Uterus (tissue), 2 donors: ENCODE measurements at regions not wholly inside any gene's neighbourhood (a gene's known extent, or its start where the extent isn't known, plus 50 kb on each side); places are given as distances from the start of the nearest gene placed in this dataset.

Source experiments
- CTCF ChIP-seq, 4 experiments: fragments of 200-600 bp in 2 of 4; fragments of 450-650 bp in 2 of 4; sonication (generic) in 2 of 4; IDR thresholded peaks; one replicate each; pipeline ENCODE4 v1.5.1; 2016 to 2019; ENCODE audit warnings: antibody characterized with exemption in 4 of 4, mild to moderate bottlenecking in 2 of 4, moderate library complexity in 1 of 4
- POLR2A ChIP-seq, 2 donors: fragments of 450-650 bp; IDR thresholded peaks; one replicate each; pipeline ENCODE4 v1.6.1; 2016; ENCODE audit warnings: antibody characterized with exemption in 2 of 2, mild to moderate bottlenecking in 1 of 2, moderate library complexity in 1 of 2

- no peak for TF ChIP-seq CTCF (IDR thresholded peaks at IDR 0.05)
- TF ChIP-seq POLR2A (IDR thresholded peaks at IDR 0.05): no peak
Measured at GRCh38 chr2:64337314-64337713, 116.6 kb upstream of the LGALSL start.
